MM.1S (cell line): ENCODE measurements at regions not wholly inside any gene's neighbourhood (a gene's known extent, or its start where the extent isn't known, plus 50 kb on each side); places are given as distances from the start of the nearest gene placed in this dataset.

Experiments
- DNase-seq: peaks from one replicate; pipeline ENCODE4 v3.0.0-alpha.2; 2015
- H2AFZ ChIP-seq: fragments of 300-600 bp; sonication (generic); 2 replicates; pipeline ENCODE4 v1.6.0; 2016; ENCODE audit warnings: antibody characterized with exemption, low read length
- H3F3A ChIP-seq: fragments of 300-600 bp; sonication (generic); 2 replicates; pipeline ENCODE4 v1.6.1; 2016; ENCODE audit warnings: mild to moderate bottlenecking, antibody characterized with exemption, low read length, moderate library complexity, mixed read lengths; ENCODE audit not compliant: insufficient read depth
- H3K27ac ChIP-seq: fragments of 300-600 bp; sonication (generic); 2 replicates; pipeline ENCODE4 v1.5.1; 2016; ENCODE audit warnings: mild to moderate bottlenecking, low read length
- H3K27me3 ChIP-seq: fragments of 300-600 bp; sonication (generic); replicated peaks from 2 replicates; pipeline ENCODE4 v1.6.0; 2016; ENCODE audit warnings: low read length; ENCODE audit not compliant: insufficient read depth
- H3K36me3 ChIP-seq: fragments of 300-600 bp; sonication (generic); replicated peaks from 2 replicates; pipeline ENCODE4 v1.6.1; 2016; ENCODE audit warnings: mild to moderate bottlenecking, low read length, mixed read lengths; ENCODE audit not compliant: insufficient read depth
- H3K4me1 ChIP-seq: fragments of 300-600 bp; sonication (generic); 2 replicates; pipeline ENCODE4 v1.6.1; 2016; ENCODE audit warnings: low read length, mixed read lengths
- H3K4me2 ChIP-seq: fragments of 300-600 bp; sonication (generic); 2 replicates; pipeline ENCODE4 v1.6.0; 2016; ENCODE audit warnings: low read depth, low read length
- H3K4me3 ChIP-seq: fragments of 300-600 bp; sonication (generic); 2 replicates; pipeline ENCODE4 v1.5.1; 2016; ENCODE audit warnings: low read length, mixed read lengths
- H3K79me2 ChIP-seq: fragments of 300-600 bp; sonication (generic); 2 replicates; pipeline ENCODE4 v1.6.1; 2016; ENCODE audit warnings: mixed run types, low read length, mixed read lengths
- H3K9ac ChIP-seq: fragments of 300-600 bp; sonication (generic); 2 replicates; pipeline ENCODE4 v1.6.1; 2016; ENCODE audit warnings: low read length, mixed read lengths
- H3K9me2 ChIP-seq: fragments of 300-600 bp; sonication (generic); replicated peaks from 2 replicates; pipeline ENCODE4 v1.6.1; 2016; ENCODE audit warnings: mild to moderate bottlenecking, low read length, mixed read lengths; ENCODE audit not compliant: insufficient read depth
- H3K9me3 ChIP-seq: fragments of 300-600 bp; sonication (generic); replicated peaks from 2 replicates; pipeline ENCODE4 v1.6.1; 2016; ENCODE audit warnings: mild to moderate bottlenecking, low read length, mixed read lengths; ENCODE audit not compliant: insufficient read depth
- H4K20me1 ChIP-seq: fragments of 300-600 bp; sonication (generic); 2 replicates; pipeline ENCODE4 v1.6.1; 2016; ENCODE audit warnings: mild to moderate bottlenecking, low read length, moderate library complexity, mixed read lengths; ENCODE audit not compliant: insufficient read depth
- EZH2 ChIP-seq: fragments of 300-600 bp; sonication (generic); optimal IDR thresholded peaks from 2 replicates; pipeline ENCODE3; 2017; ENCODE audit warnings: low read depth, mild to moderate bottlenecking, antibody characterized with exemption, low read length, mixed read lengths
- EZH2phosphoT487 ChIP-seq: fragments of 300-600 bp; sonication (generic); IDR thresholded peaks from 2 replicates; pipeline ENCODE4 v1.6.1; 2018; ENCODE audit warnings: antibody characterized with exemption, low read length
- TF ChIP-seq, protein P1 (sequence below): fragments of 300-600 bp; sonication (generic); IDR thresholded peaks from 2 replicates; pipeline ENCODE4 v1.5.1; 2016; ENCODE audit warnings: antibody characterized with exemption, low read length, mixed read lengths

DNA sequence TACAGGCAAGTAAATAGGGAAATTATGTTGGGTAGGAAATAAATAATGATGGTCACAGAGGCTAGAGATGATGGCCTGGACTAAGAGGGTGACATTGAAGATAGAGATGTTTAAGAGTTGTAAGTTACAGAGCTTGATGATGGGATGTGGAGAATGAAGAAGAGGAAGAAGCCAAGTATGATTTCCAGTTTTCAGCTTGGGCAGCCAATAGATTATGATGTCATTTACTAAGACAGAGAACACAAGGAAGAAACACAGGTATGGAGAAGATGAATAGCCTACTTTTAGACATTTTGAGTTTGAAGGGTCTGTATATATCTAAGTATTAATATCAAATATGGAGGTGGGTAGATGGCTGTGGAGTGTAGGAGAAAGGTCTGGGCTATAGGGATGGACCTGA lies 56.0 kb upstream of the PRELP start:
- H3K27ac ChIP-seq, result no peak overlapping the region
- H3F3A ChIP-seq, result no peaks in the 10 kb centered on the region
- TF ChIP-seq EZH2phosphoT487, result no peak
- no peak for TF ChIP-seq EZH2
- TF ChIP-seq, protein P1, sequence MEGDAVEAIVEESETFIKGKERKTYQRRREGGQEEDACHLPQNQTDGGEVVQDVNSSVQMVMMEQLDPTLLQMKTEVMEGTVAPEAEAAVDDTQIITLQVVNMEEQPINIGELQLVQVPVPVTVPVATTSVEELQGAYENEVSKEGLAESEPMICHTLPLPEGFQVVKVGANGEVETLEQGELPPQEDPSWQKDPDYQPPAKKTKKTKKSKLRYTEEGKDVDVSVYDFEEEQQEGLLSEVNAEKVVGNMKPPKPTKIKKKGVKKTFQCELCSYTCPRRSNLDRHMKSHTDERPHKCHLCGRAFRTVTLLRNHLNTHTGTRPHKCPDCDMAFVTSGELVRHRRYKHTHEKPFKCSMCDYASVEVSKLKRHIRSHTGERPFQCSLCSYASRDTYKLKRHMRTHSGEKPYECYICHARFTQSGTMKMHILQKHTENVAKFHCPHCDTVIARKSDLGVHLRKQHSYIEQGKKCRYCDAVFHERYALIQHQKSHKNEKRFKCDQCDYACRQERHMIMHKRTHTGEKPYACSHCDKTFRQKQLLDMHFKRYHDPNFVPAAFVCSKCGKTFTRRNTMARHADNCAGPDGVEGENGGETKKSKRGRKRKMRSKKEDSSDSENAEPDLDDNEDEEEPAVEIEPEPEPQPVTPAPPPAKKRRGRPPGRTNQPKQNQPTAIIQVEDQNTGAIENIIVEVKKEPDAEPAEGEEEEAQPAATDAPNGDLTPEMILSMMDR, result no peak
- no peaks in the 10 kb centered on the region for H3K4me1 ChIP-seq
- H3K9me3 ChIP-seq, result no peaks in the 10 kb centered on the region
- no peaks in the 10 kb centered on the region for H3K27me3 ChIP-seq
- H2AFZ ChIP-seq, result no peak overlapping the region
- H3K79me2 ChIP-seq, result no peaks in the 10 kb centered on the region
- H3K9ac ChIP-seq, result no peak overlapping the region
- no peak overlapping the region for H3K4me3 ChIP-seq
- H3K9me2 ChIP-seq, result no peaks in the 10 kb centered on the region
- H4K20me1 ChIP-seq, result no peaks in the 10 kb centered on the region
- H3K36me3 ChIP-seq, result no peaks in the 10 kb centered on the region
- no peak overlapping the region for H3K4me2 ChIP-seq
- DNase-seq, result no peak

DNA sequence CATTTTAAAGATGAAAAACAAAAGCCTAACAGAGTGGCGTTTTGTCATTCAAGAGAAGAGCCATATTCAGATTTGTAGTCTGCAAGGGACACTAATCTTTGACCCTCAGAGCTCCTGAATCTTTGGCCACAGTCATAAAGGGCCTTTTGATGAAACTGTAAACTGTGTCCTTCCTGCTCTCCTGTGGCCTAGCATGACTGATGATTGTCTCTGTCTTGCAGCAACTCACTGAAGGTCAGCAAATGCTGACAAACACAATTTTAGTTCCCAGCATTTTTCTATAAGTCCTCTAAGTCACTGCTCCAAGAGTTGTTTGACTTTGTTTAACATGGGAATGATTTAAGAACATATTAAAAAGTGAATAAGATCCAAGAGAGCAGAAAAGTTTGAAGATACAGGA lies 55.3 kb upstream of the PRELP start:
- DNase-seq, result no peak
- Histone ChIP-seq H3K4me2 (no peak overlapping the region), H3K9me3 (no peaks in the 10 kb centered on the region), H3K27me3 (no peaks in the 10 kb centered on the region), H3K27ac (no peak overlapping the region), H3K4me3 (no peak overlapping the region), H4K20me1 (no peaks in the 10 kb centered on the region), H3K36me3 (no peaks in the 10 kb centered on the region), H2AFZ (no peak overlapping the region), H3F3A (no peaks in the 10 kb centered on the region), H3K79me2 (no peaks in the 10 kb centered on the region), H3K9ac (no peak overlapping the region), H3K9me2 (no peaks in the 10 kb centered on the region), H3K4me1 (no peaks in the 10 kb centered on the region)
- TF ChIP-seq EZH2phosphoT487 (no peak), EZH2 (no peak)
- TF ChIP-seq, protein P1, result no peak

DNA sequence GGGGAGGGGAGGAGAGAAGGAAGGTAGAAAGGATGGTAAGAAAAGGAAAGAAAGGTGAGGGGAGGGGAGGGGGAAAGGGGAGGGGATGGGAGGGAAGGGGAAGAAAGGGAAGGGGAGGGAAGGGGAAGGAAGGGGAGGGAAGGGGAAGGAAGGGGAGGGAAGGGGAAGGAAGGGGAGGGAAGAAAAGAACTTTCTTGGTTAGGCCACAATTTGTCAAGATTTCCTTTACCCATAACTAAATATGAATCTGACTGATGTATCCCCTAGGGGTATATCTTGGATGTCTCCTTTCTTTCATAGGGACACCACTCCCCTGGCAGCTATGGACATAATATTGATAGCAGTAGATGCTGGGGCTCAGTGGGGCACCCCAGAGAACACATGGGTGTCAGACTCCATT lies 54.4 kb upstream of the PRELP start:
- DNase-seq, result no peak
- no peak overlapping the region for H3K4me2 ChIP-seq
- H3K79me2 ChIP-seq, result no peaks in the 10 kb centered on the region
- no peaks in the 10 kb centered on the region for H3F3A ChIP-seq
- H3K27me3 ChIP-seq, result no peaks in the 10 kb centered on the region
- no peaks in the 10 kb centered on the region for H3K36me3 ChIP-seq
- TF ChIP-seq EZH2 (no peak), EZH2phosphoT487 (no peak)
- TF ChIP-seq, protein P1, result no peak
- no peaks in the 10 kb centered on the region for H3K4me1 ChIP-seq
- H2AFZ ChIP-seq, result no peak overlapping the region
- H3K4me3 ChIP-seq, result no peak overlapping the region
- no peaks in the 10 kb centered on the region for H3K9me2 ChIP-seq
- H4K20me1 ChIP-seq, result no peaks in the 10 kb centered on the region
- no peak overlapping the region for H3K9ac ChIP-seq
- no peak overlapping the region for H3K27ac ChIP-seq
- no peaks in the 10 kb centered on the region for H3K9me3 ChIP-seq
